ENCODE measurements at regions not wholly inside any gene's neighbourhood (a gene's known extent, or its start where the extent isn't known, plus 50 kb on each side); places are given as distances from the start of the nearest gene placed in this dataset.
"Not testable (repeated sequence)": the region's sequence is repeated elsewhere in the genome, so short reads cannot be mapped to it uniquely, and the experiment has no call there.

DNA sequence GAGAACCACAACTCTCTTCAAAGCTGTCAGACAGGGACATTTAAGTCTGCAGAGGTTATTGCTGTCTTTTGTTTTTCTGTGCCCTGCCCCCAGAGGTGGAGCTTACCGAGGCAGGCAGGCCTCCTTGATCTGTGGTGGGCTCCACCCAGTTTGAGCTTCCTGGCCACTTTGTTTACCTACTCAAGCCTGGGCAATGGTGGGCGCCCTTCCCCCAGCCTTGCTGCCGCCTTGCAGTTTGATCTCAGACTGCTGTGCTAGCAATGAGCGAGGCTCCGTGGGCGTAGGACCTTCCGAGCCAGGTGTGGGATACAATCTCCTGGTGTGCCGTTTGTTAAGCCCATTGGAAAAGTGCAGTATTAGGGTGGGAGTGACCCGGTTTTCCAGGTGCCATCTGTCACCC, 822.1 kb downstream of the KCNMA1 start:
- not testable (repeated sequence) for DNase-seq (ENCODE audit: low spot score)

GRCh38 chr10:76811430-76811829, 826.2 kb downstream of the KCNMA1 start:
- DNase-seq (ENCODE audit: low spot score), result no peak

DNA sequence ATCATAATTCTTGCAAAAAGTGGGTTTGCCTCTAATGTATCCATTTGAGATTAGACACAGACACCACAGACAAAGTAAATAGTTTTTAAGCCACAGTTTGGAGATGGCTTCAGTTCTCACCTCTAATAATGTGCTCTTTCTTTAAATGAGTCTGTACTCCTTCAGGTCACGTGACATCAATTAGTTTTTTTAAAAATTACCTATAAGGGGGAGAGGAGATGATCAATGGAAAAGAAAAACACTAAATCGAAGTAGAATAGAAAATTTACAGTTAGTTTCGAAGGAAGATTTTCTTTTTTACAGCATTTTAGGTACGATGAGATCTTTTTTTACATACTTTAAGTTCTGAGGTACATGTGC, 849.2 kb downstream of the KCNMA1 start:
- DNase-seq (ENCODE audit: low spot score), result no peak

GRCh38 chr10:76787746-76788451, 849.7 kb downstream of the KCNMA1 start:
- no peak for DNase-seq (ENCODE audit: low spot score)

- DNase-seq (ENCODE audit: low spot score), result no peak
Observed at GRCh38 chr10:76786504-76787072, 851.0 kb downstream of the KCNMA1 start.

GRCh38 chr10:76784076-76784475, 853.5 kb downstream of the KCNMA1 start:
- DNase-seq (ENCODE audit: low spot score), result no peak

- DNase-seq (ENCODE audit: low spot score), result no peak
Observed at GRCh38 chr10:76779796-76780301, 857.8 kb downstream of the KCNMA1 start.

DNA sequence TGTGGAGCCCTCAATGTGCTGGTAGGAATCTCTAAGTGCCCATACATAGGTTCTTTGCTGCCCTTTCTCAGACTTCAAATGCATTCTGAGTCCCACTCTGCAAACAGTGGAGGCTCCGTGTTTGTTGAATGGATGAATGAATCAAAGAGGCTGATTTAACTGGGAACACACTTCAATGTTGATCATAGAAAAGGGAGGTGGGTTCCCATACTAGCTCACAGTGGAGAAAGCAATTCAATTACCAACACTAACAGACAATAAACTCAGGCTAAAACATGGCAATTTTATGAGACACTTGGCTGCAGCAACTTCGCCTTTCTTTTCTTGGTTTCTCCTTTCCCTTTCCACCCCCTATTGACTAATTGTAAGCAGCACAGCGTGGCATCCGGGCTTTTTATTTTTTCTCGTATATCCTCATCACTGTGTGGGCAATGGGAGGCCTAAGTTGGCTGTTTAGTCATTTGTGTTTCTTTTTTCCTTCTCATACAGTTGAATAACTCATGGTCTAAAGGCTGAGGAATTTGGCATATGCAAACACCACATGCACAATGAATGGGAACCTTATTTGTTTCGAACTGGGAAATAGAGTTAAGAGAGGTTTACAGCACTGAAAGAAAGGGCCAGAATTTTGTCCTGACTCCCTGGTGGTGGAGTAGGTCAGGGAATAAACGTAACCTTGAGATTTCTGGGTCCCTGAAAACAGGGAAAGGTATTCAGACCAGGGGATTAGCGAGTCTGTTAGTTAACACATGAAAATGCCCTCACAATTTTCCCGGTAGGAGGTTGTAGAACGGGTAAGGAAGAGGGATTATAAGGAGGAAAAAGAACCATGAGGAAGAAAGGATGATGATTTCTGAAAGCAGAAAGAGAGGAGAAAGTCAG, 858.5 kb downstream of the KCNMA1 start:
- DNase-seq (ENCODE audit: low spot score), result peak; percentile 19

DNA sequence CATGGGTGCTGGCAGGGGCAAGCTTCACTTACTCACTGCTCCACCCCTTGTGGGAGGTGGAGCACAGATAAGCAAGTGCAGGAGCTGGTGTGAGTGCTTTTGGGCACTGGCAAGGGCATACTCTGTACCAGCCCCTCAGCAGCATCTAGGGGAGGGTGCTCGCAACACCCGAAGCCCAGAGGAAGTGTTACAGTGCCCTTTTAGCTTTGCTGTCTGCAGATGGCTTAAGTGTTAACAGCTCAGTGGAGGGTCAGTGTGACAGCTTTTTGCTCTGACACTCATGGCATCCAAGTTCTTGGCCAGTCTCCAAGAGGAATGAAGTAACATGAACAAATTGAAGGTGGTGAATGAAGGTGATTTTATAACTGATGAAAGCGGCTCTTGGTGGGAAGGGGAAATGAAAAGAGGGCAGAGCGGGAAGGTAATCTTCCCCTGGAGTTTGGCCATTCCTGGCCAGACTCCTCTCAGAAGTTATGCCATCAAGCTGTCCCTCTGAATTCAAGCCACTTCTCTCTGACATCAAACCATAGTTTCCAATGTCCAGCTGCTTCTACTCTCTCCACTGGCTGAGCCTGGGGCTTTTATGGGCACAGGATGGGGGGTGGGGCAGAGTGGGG, 862.5 kb downstream of the KCNMA1 start:
- no peak for DNase-seq (ENCODE audit: low spot score)

DNA sequence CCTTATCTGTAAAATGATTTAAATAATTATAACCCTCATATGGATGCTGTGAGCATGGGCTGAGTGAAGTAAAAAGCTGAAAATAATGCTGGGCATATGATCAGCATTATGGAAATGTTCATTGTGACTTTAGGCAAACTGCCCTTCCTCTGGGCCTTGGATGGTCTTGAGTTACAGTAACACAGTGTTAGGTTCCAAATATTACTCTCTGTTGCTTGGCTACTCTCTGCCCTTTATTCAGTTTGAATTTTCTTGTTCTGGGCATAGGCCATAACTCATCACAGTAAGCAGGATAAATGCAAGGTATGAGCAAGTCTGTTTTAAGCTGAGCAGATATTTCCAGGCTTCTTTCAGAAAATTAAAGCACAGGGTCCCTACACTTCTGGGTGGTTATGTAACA, 868.0 kb downstream of the KCNMA1 start:
- no peak for DNase-seq (ENCODE audit: low spot score)

DNA sequence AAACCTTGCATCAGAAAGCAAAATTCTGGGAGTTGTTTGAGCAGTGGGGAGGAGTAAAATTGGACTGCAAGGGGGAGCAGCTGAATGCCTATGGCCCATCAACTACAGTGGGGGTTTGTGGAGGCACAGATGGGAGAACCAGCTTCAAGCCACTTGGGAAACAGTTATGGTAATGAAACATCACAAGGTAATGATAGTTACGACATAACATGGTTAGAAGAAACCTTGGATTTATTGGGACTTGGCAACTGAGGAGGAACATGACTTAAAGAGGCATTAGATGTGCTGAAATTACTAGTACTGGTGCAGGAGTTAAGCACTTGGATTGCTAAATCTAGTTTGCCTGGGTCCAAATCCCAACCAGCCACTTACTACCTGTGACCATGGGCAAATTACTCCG, 868.4 kb downstream of the KCNMA1 start:
- no peak for DNase-seq (ENCODE audit: low spot score)

DNA sequence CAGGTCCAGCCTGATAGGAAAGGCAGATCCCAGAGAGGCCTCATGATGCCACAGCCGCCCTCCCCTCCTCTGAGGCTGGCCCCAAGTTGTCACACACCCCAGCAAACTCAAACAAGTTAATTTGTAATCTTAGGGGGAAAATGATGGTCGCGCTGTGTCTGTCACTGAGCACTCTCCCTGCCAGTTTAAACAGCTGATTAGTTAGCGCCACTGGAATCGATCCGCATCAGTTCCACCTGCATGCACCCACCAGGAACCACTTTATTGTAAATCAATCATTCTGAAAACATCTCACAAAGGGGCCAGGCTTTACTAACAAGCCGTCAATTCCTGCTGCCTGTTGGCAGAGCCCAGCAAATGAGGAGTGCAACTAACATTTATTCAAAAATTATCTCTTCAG, 870.9 kb downstream of the KCNMA1 start:
- DNase-seq (ENCODE audit: low spot score), result no peak

DNA sequence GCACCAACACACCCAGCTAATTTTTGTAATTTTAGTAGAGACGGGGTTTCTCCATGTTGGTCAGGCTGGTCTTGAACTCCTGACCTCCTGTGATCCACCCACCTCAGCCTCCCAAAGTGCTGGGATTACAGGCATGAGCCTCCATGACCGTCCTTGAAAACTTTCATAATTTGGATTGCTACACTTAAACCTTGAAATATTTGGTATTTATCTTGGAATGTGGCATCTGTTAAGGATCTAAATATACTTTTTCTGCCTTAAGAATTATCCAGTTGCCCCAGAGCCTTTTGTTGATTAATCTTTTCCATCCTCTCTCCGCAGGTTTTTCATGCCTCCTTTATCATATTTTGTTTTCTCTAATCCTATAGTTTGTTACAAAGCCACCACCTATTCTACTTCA, 872.7 kb downstream of the KCNMA1 start:
- not testable (repeated sequence) for DNase-seq (ENCODE audit: low spot score)

GRCh38 chr10:76764177-76764576, 873.4 kb downstream of the KCNMA1 start:
- DNase-seq (ENCODE audit: low spot score), result no peak

- DNase-seq (ENCODE audit: low spot score), result peak; percentile 2
Observed at GRCh38 chr10:76763376-76763775, 874.2 kb downstream of the KCNMA1 start.

- DNase-seq (ENCODE audit: low spot score), result no peak
Observed at GRCh38 chr10:76759681-76760080, 877.9 kb downstream of the KCNMA1 start.

DNA sequence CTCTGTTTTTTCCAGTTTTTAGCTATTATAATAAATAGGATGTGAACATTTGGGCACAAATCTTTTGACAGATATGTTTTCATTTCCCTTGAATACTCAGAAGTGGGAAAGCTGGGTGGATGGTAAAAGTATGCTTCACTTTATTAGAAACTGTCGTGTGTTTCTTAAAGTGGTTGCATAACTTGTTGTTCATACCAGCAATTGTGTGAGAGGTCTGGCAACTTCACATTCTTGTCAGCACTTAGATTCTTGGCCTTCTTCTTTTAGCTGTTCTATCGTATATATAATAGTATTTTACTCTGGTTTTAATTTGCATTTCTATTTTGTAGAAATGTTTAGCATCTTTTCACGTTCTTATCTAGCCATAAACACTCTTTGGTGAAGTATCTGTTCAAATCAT, 894.4 kb downstream of the KCNMA1 start:
- no peak for DNase-seq (ENCODE audit: low spot score)

DNA sequence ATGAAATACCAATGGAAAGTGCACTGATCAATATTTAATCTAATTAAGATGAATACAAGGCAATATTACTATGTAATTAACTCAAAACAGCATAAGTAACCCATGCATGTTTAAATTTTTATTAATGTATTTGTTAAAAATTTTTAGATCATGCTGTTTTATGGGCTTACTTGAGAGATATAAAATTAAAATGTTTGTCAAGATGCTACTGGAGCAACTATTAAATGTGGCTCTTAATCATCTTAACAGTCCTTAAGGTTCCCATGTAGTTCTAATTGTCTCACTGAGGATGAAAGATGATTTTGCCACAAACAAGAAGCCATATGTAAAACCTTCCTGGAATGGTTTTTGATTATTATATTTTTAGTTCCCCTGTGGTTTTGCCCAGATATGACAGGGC, 897.1 kb downstream of the KCNMA1 start:
- DNase-seq (ENCODE audit: low spot score), result no peak

DNA sequence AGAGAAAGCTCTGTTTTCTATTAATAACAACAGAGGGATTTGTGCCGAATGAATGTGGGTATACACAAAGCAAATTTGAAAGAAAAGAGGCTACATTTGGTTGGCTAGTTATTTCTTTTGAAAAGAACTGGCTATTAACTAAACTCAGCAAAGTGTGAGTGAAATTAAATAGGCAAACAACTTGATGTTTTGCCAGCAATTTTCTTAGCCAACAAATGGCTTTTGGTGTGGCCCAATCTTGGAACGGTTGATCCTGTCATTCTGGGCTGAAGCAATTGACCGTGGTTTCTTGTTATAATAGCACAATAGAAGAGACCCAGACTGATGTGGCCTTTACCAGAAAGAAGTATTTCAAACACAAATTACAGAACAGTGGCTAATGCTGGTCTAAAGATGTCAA, 898.6 kb downstream of the KCNMA1 start:
- no peak for DNase-seq (ENCODE audit: low spot score)

DNA sequence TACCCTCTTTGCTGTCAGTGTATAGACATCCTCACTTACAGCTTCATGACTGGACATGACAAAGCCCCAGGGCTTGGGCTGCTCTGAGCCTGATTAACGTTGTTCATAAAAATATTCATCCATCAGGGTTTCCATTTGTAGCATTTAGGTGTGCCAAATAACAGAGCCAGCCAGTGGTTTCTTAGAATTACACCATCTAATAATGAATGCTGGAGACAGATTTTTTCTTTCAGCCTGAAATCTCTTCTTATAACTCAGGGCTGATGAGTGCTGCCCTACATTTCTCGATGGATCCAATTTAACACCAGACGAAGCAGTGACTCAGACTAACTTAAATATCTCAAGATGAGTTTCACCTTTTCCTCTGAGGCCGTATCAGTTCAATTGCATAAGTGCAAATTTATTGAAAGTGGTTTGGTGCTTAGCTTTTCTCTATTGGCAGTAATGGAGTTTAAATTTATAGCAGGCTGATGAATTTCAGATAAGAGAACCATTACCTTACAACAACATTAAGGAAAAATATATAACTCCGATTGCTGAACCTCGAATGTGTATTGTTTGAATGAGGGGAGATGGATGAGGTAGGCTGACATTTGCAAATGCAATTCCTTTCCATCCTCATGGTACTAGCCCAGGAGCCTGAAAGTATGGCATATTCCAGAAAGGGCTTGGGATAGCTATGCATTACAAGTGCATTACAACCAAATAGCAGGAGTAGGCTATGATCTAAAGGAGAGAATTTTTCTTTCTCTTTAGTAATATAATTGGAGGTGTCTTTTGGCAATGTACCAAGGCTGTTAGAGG, 900.6 kb downstream of the KCNMA1 start:
- DNase-seq (ENCODE audit: low spot score), result no peak

DNA sequence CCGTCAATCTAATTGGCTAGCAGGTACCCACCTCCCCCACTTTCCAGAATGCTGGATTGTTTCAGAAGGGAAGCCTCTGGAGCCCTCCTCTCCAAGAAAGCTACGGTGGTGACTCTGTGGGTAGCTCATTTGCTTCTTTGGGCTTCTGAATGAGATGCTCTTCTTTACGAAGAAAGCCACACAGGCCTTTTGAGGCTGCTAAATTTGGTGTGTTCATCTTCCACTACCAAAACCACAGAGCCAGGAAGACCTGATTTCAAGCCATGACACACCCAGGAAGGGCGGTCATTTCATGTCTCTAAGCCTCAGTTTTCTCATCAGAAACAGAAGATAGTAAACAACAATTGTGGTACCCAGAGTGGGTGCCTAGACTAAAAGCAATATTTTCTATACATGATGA, 901.2 kb downstream of the KCNMA1 start:
- DNase-seq (ENCODE audit: low spot score), result no peak
